MM.1S (cell line): ENCODE measurements at regions not wholly inside any gene's neighbourhood (a gene's known extent, or its start where the extent isn't known, plus 50 kb on each side); places are given as distances from the start of the nearest gene placed in this dataset.

Source experiments
- DNase-seq: peaks from one replicate; pipeline ENCODE4 v3.0.0-alpha.2; 2015
- H2AFZ ChIP-seq: fragments of 300-600 bp; sonication (generic); 2 replicates; pipeline ENCODE4 v1.6.0; 2016; ENCODE audit warnings: antibody characterized with exemption, low read length
- H3F3A ChIP-seq: fragments of 300-600 bp; sonication (generic); 2 replicates; pipeline ENCODE4 v1.6.1; 2016; ENCODE audit warnings: mild to moderate bottlenecking, antibody characterized with exemption, low read length, moderate library complexity, mixed read lengths; ENCODE audit not compliant: insufficient read depth
- H3K27ac ChIP-seq: fragments of 300-600 bp; sonication (generic); 2 replicates; pipeline ENCODE4 v1.5.1; 2016; ENCODE audit warnings: mild to moderate bottlenecking, low read length
- H3K27me3 ChIP-seq: fragments of 300-600 bp; sonication (generic); replicated peaks from 2 replicates; pipeline ENCODE4 v1.6.0; 2016; ENCODE audit warnings: low read length; ENCODE audit not compliant: insufficient read depth
- H3K36me3 ChIP-seq: fragments of 300-600 bp; sonication (generic); replicated peaks from 2 replicates; pipeline ENCODE4 v1.6.1; 2016; ENCODE audit warnings: mild to moderate bottlenecking, low read length, mixed read lengths; ENCODE audit not compliant: insufficient read depth
- H3K4me1 ChIP-seq: fragments of 300-600 bp; sonication (generic); 2 replicates; pipeline ENCODE4 v1.6.1; 2016; ENCODE audit warnings: low read length, mixed read lengths
- H3K4me2 ChIP-seq: fragments of 300-600 bp; sonication (generic); 2 replicates; pipeline ENCODE4 v1.6.0; 2016; ENCODE audit warnings: low read depth, low read length
- H3K4me3 ChIP-seq: fragments of 300-600 bp; sonication (generic); 2 replicates; pipeline ENCODE4 v1.5.1; 2016; ENCODE audit warnings: low read length, mixed read lengths
- H3K79me2 ChIP-seq: fragments of 300-600 bp; sonication (generic); 2 replicates; pipeline ENCODE4 v1.6.1; 2016; ENCODE audit warnings: mixed run types, low read length, mixed read lengths
- H3K9ac ChIP-seq: fragments of 300-600 bp; sonication (generic); 2 replicates; pipeline ENCODE4 v1.6.1; 2016; ENCODE audit warnings: low read length, mixed read lengths
- H3K9me2 ChIP-seq: fragments of 300-600 bp; sonication (generic); replicated peaks from 2 replicates; pipeline ENCODE4 v1.6.1; 2016; ENCODE audit warnings: mild to moderate bottlenecking, low read length, mixed read lengths; ENCODE audit not compliant: insufficient read depth
- H3K9me3 ChIP-seq: fragments of 300-600 bp; sonication (generic); replicated peaks from 2 replicates; pipeline ENCODE4 v1.6.1; 2016; ENCODE audit warnings: mild to moderate bottlenecking, low read length, mixed read lengths; ENCODE audit not compliant: insufficient read depth
- H4K20me1 ChIP-seq: fragments of 300-600 bp; sonication (generic); 2 replicates; pipeline ENCODE4 v1.6.1; 2016; ENCODE audit warnings: mild to moderate bottlenecking, low read length, moderate library complexity, mixed read lengths; ENCODE audit not compliant: insufficient read depth
- CTCF ChIP-seq: fragments of 300-600 bp; sonication (generic); IDR thresholded peaks from 2 replicates; pipeline ENCODE4 v1.5.1; 2016; ENCODE audit warnings: antibody characterized with exemption, low read length, mixed read lengths
- EZH2 ChIP-seq: fragments of 300-600 bp; sonication (generic); optimal IDR thresholded peaks from 2 replicates; pipeline ENCODE3; 2017; ENCODE audit warnings: low read depth, mild to moderate bottlenecking, antibody characterized with exemption, low read length, mixed read lengths
- EZH2phosphoT487 ChIP-seq: fragments of 300-600 bp; sonication (generic); IDR thresholded peaks from 2 replicates; pipeline ENCODE4 v1.6.1; 2018; ENCODE audit warnings: antibody characterized with exemption, low read length

DNA sequence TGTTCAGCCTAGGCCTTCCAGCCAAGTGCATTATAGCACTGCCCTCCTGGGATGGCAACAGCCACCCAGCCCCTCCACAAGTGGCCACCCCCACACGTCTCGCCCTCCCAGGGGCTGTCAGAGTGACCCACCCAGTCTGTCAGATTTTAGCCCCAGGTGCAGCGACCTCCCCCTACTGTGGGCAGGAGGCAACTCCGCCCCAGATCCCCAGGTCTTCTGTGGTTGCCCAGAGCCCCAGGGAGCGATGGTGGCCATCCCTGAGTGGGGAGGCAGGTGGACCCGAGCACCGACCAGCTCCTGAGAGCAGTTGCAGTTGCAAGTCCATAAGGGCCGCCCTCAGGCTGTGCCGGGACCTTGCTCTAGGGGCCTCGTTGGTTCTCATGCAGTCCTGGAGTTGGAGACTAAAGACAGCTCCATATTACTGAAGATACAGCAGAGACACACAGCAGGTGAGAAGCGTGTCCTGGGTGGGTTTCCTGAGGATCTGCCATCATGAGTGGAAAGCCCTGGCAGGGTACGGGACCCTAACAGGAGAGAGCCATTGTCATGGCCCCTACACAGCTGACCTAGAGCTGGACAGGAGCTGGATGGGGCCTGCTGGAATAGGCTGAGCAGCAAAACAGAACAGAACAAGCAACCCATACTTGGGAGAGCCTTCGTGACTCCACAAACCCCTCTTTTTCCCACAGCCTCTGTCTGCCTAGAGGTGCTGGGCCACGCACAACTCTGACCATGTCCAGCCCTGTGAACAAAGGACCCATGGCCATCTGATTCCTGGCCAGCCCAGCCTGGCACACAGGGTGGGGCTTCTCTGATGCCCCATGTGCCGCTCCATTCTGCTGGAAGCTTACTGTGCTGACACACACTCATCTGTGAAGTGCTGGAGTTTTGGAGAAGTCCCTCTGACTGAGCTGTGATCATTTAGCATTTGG is 110.3 kb upstream of the ALDH1A3 start:
- Histone ChIP-seq H3K79me2 (no peaks in the 10 kb centered on the region), H3F3A (no peaks in the 10 kb centered on the region), H3K4me2 (no peak overlapping the region), H4K20me1 (no peaks in the 10 kb centered on the region), H3K27me3 (no peaks in the 10 kb centered on the region), H3K9me3 (no peaks in the 10 kb centered on the region), H3K36me3 (no peaks in the 10 kb centered on the region), H3K9ac (no peak overlapping the region), H2AFZ (no peak overlapping the region), H3K27ac (no peak overlapping the region), H3K4me3 (no peak overlapping the region), H3K4me1 (no peaks in the 10 kb centered on the region), H3K9me2 (no peaks in the 10 kb centered on the region)
- no peak for DNase-seq
- TF ChIP-seq EZH2phosphoT487 (no peak), EZH2 (no peak), CTCF (no peak)

GRCh38 chr15:100769975-100770340 is 109.7 kb upstream of the ALDH1A3 start:
- Histone ChIP-seq H3K4me1 (no peaks in the 10 kb centered on the region), H3K4me3 (no peak overlapping the region), H4K20me1 (no peaks in the 10 kb centered on the region), H3K27ac (no peak overlapping the region), H3K36me3 (no peaks in the 10 kb centered on the region), H2AFZ (no peak overlapping the region), H3K9ac (no peak overlapping the region), H3K9me2 (no peaks in the 10 kb centered on the region), H3K27me3 (no peaks in the 10 kb centered on the region), H3K79me2 (no peaks in the 10 kb centered on the region), H3K4me2 (no peak overlapping the region), H3K9me3 (no peaks in the 10 kb centered on the region), H3F3A (no peaks in the 10 kb centered on the region)
- no peak for TF ChIP-seq EZH2phosphoT487
- no peak for TF ChIP-seq EZH2
- TF ChIP-seq CTCF: no peak
- no peak for DNase-seq

DNA sequence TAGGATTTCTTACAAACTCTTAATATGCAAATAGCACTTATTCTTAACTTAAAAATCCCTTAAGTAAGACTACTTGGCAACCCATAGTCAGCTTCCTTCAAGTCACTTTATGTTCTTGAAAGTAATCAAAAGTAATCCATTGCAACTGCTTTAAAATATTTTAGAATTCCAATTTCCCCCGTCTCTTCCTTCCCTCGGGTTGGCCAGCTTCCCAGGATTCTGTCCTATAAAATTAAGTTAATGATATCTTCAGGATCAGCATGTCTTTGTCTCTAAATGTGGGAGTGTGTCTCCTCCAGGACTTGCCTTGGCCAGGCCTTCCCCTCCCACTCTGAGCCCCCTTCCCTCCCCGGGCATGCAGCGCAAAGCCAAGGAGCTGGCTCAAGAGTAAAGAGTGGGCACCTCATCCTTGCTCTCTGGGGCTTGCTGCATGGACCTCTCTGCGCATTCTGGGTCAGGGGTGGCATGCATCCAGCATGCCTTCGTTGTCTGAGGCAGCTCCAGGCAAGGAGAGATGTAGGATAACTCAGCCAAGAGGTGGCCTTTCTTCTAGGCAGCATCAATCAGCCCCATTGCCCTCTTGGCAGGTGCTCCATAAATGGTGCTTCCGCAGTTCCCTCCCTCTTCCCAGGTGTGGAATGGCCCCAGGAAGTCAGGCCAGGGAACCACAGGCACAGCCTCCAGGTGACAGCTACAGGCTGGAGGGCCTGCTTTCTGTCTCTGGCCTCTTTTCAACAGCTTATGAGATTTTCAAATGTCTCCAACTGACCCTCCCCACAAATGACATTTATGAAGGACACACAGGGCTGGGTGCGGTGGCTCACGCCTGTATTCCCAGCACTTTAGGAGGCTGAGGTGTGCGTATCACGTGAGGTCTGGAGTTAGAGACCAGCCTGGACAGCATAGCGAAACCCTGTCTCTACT is 108.7 kb upstream of the ALDH1A3 start:
- Histone ChIP-seq H3K9me2 (no peaks in the 10 kb centered on the region), H3K27ac (no peak overlapping the region), H3K9ac (no peak overlapping the region), H3K27me3 (0 out of 2 replicates have a peak, but pooled peaks cover 3% of the 10 kb centered on the region), H3K79me2 (no peaks in the 10 kb centered on the region), H3K4me3 (no peak overlapping the region), H3K9me3 (no peaks in the 10 kb centered on the region), H4K20me1 (no peaks in the 10 kb centered on the region), H3K4me2 (no peak overlapping the region), H3K4me1 (no peaks in the 10 kb centered on the region), H2AFZ (no peak overlapping the region), H3F3A (no peaks in the 10 kb centered on the region), H3K36me3 (no peaks in the 10 kb centered on the region)
- no peak for TF ChIP-seq CTCF
- no peak for DNase-seq
